ENCODE measurements at regions not wholly inside any gene's neighbourhood (a gene's known extent, or its start where the extent isn't known, plus 50 kb on each side); places are given as distances from the start of the nearest gene placed in this dataset.

GRCh38 chr7:81606078-81606863, 163.6 kb downstream of the HGF start:
- no peak overlapping the region for H3K4me3 ChIP-seq
- no peak for DNase-seq
- H3K27me3 ChIP-seq, result no peaks in the 10 kb centered on the region
- intact Hi-C loops (cut with DNase I; ENCODE audit: low total_unique reads), result no loop called here
- no peaks in the 10 kb centered on the region for H3K4me1 ChIP-seq
- no peak overlapping the region for H3K27ac ChIP-seq
- H3K36me3 ChIP-seq, result no peaks in the 10 kb centered on the region
- 78 to 84% (median 80%) methylated on average over 3 of the region's 3 CpGs for WGBS, 5 donors
- TF ChIP-seq EP300 (IDR thresholded peaks at IDR 0.05) (no peak), POLR2A (IDR thresholded peaks at IDR 0.05) (no peak), POLR2AphosphoS5 (IDR thresholded peaks at IDR 0.05) (no peak), CTCF (IDR thresholded peaks at IDR 0.05) (no peak)
- H3K9me3 ChIP-seq, result no peaks in the 10 kb centered on the region

- WGBS, 5 donors, result 92 to 99% (median 95%) methylated on average over 4 of the region's 4 CpGs
- intact Hi-C loops (cut with DNase I; ENCODE audit: low total_unique reads), result no loop called here
Observed at GRCh38 chr7:81605493-81605892, 164.4 kb downstream of the HGF start.

GRCh38 chr7:81604808-81605174, 165.1 kb downstream of the HGF start:
- Histone ChIP-seq H3K9me3 (no peaks in the 10 kb centered on the region), H3K4me3 (no peak overlapping the region), H3K4me1 (no peaks in the 10 kb centered on the region), H3K27ac (no peak overlapping the region), H3K27me3 (no peaks in the 10 kb centered on the region), H3K36me3 (no peaks in the 10 kb centered on the region)
- intact Hi-C loops (cut with DNase I; ENCODE audit: low total_unique reads), result no loop called here
- DNase-seq, result peak in 1 of 2 donors; percentile 5
- TF ChIP-seq POLR2A (IDR thresholded peaks at IDR 0.05), result no peak
- no peak for TF ChIP-seq POLR2AphosphoS5 (IDR thresholded peaks at IDR 0.05)
- TF ChIP-seq EP300 (IDR thresholded peaks at IDR 0.05), result no peak
- WGBS, 5 donors, result 68 to 91% (median 83%) methylated on average over 2 of the region's 2 CpGs

More at GRCh38 chr7:81605493-81605892, 164.4 kb downstream of the HGF start:
- H3K9me3 ChIP-seq, result no peaks in the 10 kb centered on the region
- no peaks in the 10 kb centered on the region for H3K27me3 ChIP-seq
- no peak overlapping the region for H3K4me3 ChIP-seq
- H3K4me1 ChIP-seq, result no peaks in the 10 kb centered on the region
- H3K36me3 ChIP-seq, result no peaks in the 10 kb centered on the region
- no peak for DNase-seq
- no peak for TF ChIP-seq EP300 (IDR thresholded peaks at IDR 0.05)
- no peak for TF ChIP-seq CTCF (IDR thresholded peaks at IDR 0.05)
- TF ChIP-seq POLR2A (IDR thresholded peaks at IDR 0.05), result no peak
- no peak for TF ChIP-seq POLR2AphosphoS5 (IDR thresholded peaks at IDR 0.05)
- no peak overlapping the region for H3K27ac ChIP-seq

- no peaks in the 10 kb centered on the region for H3K4me1 ChIP-seq
- no peaks in the 10 kb centered on the region for H3K9me3 ChIP-seq
- intact Hi-C loops (cut with DNase I; ENCODE audit: low total_unique reads), result no loop called here
- no peak overlapping the region for H3K4me3 ChIP-seq
- 78 to 83% (median 82%) methylated on average over 12 of the region's 12 CpGs for WGBS, 5 donors
- no peak overlapping the region for H3K27ac ChIP-seq
- H3K36me3 ChIP-seq, result no peaks in the 10 kb centered on the region
- TF ChIP-seq CTCF (IDR thresholded peaks at IDR 0.05), result no peak
- no peak for TF ChIP-seq EP300 (IDR thresholded peaks at IDR 0.05)
- TF ChIP-seq POLR2A (IDR thresholded peaks at IDR 0.05), result no peak
- no peak for TF ChIP-seq POLR2AphosphoS5 (IDR thresholded peaks at IDR 0.05)
- DNase-seq, result peak in 1 of 2 donors; percentile 31
- no peaks in the 10 kb centered on the region for H3K27me3 ChIP-seq
Observed at GRCh38 chr7:81604075-81604807, 165.6 kb downstream of the HGF start.
